HUES64 (cell line): ENCODE measurements at regions not wholly inside any gene's neighbourhood (a gene's known extent, or its start where the extent isn't known, plus 50 kb on each side); places are given as distances from the start of the nearest gene placed in this dataset.

ENCODE experiments used
- H3K27ac ChIP-seq: 2 replicates; pipeline ENCODE4 v1.7.0; 2013; ENCODE audit warnings: low read depth, low read length, inconsistent platforms
- H3K27me3 ChIP-seq: 2 replicates; pipeline ENCODE4 v1.6.1; 2013; ENCODE audit warnings: mild to moderate bottlenecking, low read length; ENCODE audit not compliant: insufficient read depth
- H3K36me3 ChIP-seq: 2 replicates; pipeline ENCODE4 v1.6.1; 2013; ENCODE audit warnings: mild to moderate bottlenecking, low read length; ENCODE audit not compliant: insufficient read depth
- H3K4me1 ChIP-seq: 2 replicates; pipeline ENCODE4 v1.6.1; 2013; ENCODE audit warnings: mild to moderate bottlenecking, low read length, moderate library complexity; ENCODE audit not compliant: insufficient read depth
- H3K4me3 ChIP-seq: 2 replicates; pipeline ENCODE4 v1.5.1; 2013; ENCODE audit warnings: mild to moderate bottlenecking, low read length, moderate library complexity
- H3K9ac ChIP-seq: 2 replicates; pipeline ENCODE4 v1.6.1; 2013; ENCODE audit warnings: mild to moderate bottlenecking, low read depth, low read length
- H3K9me3 ChIP-seq: 2 replicates; pipeline ENCODE4 v1.6.1; 2013; ENCODE audit warnings: low read depth, low read length; ENCODE audit not compliant: insufficient read depth
- WGBS: fragments of 150-250, 120-280 bp; methylation state at CpG from one replicate; pipeline ENCODE4 v1.1.7; 2013; ENCODE audit warnings: missing lambda C conversion rate; 5-methylcytosine and 5-hydroxymethylcytosine counted together

DNA sequence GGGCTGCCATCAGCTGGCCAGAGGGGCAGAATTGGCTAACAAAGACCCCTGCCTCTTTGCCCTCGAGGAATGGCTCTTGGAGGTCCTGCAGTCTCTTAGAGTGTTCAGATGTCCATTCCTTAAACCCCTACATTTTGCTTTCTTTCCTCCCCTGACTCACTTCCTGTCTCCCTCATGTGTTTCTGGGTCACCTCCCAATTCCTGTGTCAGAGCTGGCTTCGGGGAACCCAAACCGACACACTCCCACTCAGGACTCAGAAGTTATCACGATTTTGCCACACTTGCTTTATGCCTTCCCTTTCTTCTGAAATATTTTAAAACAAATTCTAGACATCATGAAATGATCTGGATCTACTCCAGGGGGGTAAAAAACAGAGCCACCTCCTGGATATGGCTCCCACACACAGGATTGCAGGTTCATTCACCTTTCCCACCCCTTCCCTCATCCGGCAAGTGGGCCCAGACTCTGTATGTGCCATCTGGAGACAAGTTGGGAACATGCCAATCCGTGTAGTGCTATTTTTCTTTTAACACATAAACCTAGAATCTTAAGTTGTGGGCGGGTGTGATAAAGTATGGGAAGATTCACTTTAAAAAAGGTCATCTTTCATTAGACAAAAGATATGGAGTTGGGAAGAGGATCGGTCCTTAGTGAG, 145.7 kb downstream of the NXNL2 start:
- Histone ChIP-seq H3K9ac (no peak overlapping the region), H3K27me3 (no peaks in the 10 kb centered on the region), H3K4me1 (no peaks in the 10 kb centered on the region), H3K9me3 (no peaks in the 10 kb centered on the region), H3K4me3 (no peak overlapping the region), H3K36me3 (no peaks in the 10 kb centered on the region), H3K27ac (no peak overlapping the region)
- 95% methylated on average over 8 of the region's 8 CpGs for WGBS

DNA sequence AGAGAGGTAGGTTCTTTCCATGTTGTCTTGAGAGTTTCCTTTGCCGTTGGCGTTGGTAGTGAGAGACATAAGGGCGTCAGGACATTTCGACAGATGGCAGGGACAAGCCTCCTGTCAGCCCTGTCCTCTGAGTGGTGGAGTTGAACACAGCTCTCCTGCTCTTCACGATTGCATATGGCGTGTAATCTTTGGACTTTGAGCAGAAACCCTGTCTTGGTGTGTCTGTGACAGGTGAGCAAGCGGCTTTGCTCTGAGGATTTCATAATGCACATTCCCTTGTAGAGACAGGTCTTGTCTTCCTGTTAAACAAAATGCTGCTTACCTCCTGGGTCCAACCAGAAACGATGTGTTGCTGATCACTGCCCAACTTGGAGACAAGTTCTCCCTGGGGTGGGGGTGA, 146.5 kb downstream of the NXNL2 start:
- 87% methylated on average over 8 of the region's 8 CpGs for WGBS
- Histone ChIP-seq H3K4me3 (no peak overlapping the region), H3K9me3 (no peaks in the 10 kb centered on the region), H3K4me1 (no peaks in the 10 kb centered on the region), H3K27ac (no peak overlapping the region), H3K9ac (no peak overlapping the region), H3K36me3 (no peaks in the 10 kb centered on the region), H3K27me3 (no peaks in the 10 kb centered on the region)

DNA sequence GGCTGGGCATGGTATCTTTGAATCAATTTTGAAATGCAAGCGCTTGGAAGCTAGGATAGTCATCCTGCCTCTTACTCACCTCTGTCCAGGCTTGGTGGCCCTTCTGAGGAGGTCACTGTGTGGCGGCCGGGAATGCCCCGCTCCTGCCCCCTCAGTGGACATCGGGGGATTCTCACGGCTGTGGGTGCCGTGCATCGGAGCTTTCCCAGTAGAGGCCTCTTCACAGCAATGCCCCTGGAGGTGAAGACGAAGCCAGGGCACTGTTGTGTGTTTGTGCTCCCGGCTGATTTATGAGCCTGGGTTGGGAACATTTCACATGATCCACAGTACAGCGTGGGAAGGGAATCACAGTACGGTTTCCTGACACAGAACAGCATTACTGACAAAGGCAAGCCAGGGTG, 147.5 kb downstream of the NXNL2 start:
- WGBS, result 95% methylated on average over 12 of the region's 12 CpGs
- no peaks in the 10 kb centered on the region for H3K9me3 ChIP-seq
- H3K27ac ChIP-seq, result no peak overlapping the region
- H3K9ac ChIP-seq, result no peak overlapping the region
- H3K36me3 ChIP-seq, result no peaks in the 10 kb centered on the region
- no peaks in the 10 kb centered on the region for H3K27me3 ChIP-seq
- H3K4me1 ChIP-seq, result no peaks in the 10 kb centered on the region
- no peak overlapping the region for H3K4me3 ChIP-seq

DNA sequence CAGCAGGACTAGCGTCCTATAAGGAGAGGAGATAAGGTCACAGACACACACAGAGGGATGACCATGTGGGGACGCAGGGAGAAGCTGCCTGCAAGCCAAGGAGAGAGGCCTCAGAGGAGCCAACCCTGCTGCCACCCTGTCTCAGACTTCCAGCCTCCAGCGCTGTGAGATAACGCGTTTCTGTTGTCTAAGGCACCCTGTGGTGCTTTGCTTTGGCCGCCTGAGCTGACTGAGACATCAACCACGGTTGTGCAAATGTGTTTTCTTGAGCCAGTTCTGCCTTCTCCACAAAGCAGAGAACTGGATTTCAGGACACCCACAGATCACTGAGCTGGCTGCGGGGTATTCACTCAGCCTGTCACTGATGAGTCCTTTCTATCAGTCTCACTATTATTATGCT, 149.1 kb downstream of the NXNL2 start:
- H3K27me3 ChIP-seq, result no peaks in the 10 kb centered on the region
- WGBS, result 79% methylated on average over 7 of the region's 8 CpGs
- no peaks in the 10 kb centered on the region for H3K4me1 ChIP-seq
- no peak overlapping the region for H3K27ac ChIP-seq
- H3K4me3 ChIP-seq, result no peak overlapping the region
- no peaks in the 10 kb centered on the region for H3K9me3 ChIP-seq
- no peaks in the 10 kb centered on the region for H3K36me3 ChIP-seq
- no peak overlapping the region for H3K9ac ChIP-seq

DNA sequence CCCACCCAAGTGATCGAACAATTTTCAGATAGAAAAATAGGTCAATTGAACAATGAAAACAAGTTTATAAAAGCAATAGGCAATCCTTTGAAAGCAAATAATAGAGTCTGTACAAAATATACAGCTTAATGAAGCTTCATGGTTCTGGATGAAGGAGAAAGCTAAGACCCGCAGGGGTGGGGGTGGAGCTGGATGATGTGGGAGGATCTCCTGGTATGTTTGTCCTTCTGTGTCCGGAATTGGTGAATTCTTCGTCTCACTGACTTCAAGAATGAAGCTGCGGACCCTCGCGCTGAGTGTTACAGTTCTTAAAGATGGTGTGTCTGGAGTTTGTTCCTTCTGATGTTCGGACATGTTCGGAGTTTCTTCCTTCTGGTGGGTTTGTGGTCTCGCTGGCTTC, 149.9 kb downstream of the NXNL2 start:
- WGBS, result 93% methylated on average over 9 of the region's 10 CpGs
- H3K36me3 ChIP-seq, result no peaks in the 10 kb centered on the region
- H3K4me1 ChIP-seq, result no peaks in the 10 kb centered on the region

DNA sequence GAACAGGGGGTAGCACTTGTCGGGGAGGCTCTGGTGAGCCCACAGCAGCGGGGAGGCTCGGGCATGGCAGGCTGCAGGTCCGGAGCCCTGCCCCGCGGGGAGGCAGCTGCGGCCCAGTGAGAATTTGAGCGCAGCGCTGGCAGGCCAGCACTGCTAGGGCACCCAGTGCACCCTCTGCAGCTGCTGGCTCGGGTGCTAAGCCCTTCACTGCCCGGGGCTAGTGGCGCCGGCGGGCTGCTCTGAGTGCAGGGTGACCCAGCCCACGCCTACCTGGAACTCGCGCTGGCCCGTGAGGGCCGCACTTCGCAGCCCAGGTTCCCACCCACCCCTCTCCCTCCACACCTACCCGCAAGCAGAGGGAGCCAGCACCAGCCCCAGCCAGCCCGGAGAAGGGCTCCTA, 151.0 kb downstream of the NXNL2 start:
- Histone ChIP-seq H3K36me3 (no peaks in the 10 kb centered on the region), H3K9ac (no peak overlapping the region), H3K27ac (no peak overlapping the region), H3K4me1 (no peaks in the 10 kb centered on the region), H3K4me3 (no peak overlapping the region), H3K27me3 (no peaks in the 10 kb centered on the region), H3K9me3 (peaks cover 10% of the 10 kb centered on the region; the same call in 1 of the 2 replicates)
- WGBS, result 93% methylated on average over 22 of the region's 22 CpGs

More for the DNA sequence above, 149.9 kb downstream of the NXNL2 start:
- Histone ChIP-seq H3K27me3 (no peaks in the 10 kb centered on the region), H3K27ac (no peak overlapping the region), H3K9ac (no peak overlapping the region), H3K9me3 (peaks cover 3% of the 10 kb centered on the region; the same call in 1 of the 2 replicates), H3K4me3 (no peak overlapping the region)

DNA sequence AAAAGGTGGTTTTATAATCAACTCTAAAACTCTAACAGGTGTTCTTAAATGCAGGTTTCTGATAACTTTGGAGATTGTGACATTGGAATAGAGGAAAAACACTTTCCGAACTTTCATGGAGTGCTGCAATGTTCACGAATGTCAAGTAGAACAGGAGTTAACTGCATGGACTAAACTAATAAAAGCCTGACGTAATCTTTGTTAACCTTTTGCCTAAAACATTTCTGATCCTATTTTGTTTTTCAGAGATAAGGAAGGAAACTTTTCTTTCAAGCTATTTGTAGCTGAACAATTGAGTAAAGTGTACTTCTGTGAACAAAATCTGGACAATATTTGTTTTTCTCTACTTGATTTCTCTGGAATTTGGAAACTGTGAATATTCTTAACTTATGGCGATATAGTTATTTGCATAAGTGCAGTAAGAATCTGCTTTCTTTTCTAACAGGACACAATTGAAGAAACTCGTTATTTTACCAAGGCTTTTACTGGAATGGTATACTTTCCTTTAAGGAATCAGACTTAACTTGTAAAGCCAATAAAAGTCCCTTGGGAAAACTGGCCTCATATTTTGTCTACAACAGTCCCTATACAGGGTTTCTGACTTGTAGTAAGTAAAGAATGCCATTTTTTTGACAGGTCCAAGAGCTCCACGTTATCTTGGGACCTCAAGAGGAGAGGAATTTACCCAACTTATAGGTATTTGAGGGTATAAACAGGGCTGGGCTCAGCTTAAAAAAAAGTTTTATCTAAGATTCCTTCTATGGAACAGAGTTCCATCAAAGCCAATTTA, 154.7 kb downstream of the NXNL2 start:
- H3K27ac ChIP-seq, result no peak overlapping the region
- H3K4me3 ChIP-seq, result no peak overlapping the region
- WGBS, result 94% methylated on average over 6 of the region's 6 CpGs
- no peak overlapping the region for H3K9ac ChIP-seq
- H3K4me1 ChIP-seq, result no peaks in the 10 kb centered on the region
- H3K9me3 ChIP-seq, result peaks cover 14% of the 10 kb centered on the region; the same call in 1 of the 2 replicates
- H3K36me3 ChIP-seq, result no peaks in the 10 kb centered on the region
- H3K27me3 ChIP-seq, result no peaks in the 10 kb centered on the region

DNA sequence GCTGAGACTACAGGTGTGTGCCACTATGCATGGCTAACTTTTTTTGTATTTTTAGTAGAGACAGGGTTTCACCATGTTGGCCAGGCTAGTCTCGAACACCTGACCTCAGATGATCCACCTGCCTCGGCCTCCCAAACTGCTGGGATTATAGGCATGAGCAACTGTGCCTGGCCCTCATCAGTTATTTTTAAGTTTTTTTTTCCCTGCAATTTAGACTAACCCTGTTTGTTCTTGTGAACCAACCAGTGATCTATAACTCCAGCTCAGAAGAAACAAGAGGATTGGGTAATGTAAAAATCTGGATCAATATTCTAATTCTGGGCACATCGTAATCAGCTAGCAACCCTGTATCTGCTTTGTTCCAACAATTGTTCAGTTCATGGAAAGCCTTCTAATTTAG, 155.7 kb downstream of the NXNL2 start:
- no peak overlapping the region for H3K27ac ChIP-seq
- WGBS, result 97% methylated on average over 3 of the region's 3 CpGs
- no peaks in the 10 kb centered on the region for H3K36me3 ChIP-seq
- peaks cover 14% of the 10 kb centered on the region; the same call in 1 of the 2 replicates for H3K9me3 ChIP-seq
- H3K4me1 ChIP-seq, result no peaks in the 10 kb centered on the region
- no peak overlapping the region for H3K4me3 ChIP-seq
- no peaks in the 10 kb centered on the region for H3K27me3 ChIP-seq
- no peak overlapping the region for H3K9ac ChIP-seq

DNA sequence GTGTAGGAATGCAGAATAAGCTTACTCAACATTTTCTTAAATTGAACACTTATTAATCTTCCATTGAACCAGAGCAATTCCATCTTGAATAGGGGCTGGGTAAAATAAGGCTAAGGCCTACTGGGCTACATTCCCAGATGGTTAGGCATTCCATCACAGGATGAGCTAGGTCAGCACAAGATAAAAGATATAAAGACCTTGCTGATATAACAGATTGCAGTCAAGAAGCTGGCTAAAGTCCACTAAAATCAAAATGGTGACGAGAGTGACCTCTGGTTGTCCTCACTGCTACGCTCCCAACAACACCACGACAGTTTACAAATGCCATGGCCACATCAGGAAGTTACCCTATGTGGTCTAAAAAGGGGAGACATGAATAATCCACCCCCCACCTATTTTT, 156.1 kb downstream of the NXNL2 start:
- Histone ChIP-seq H3K9me3 (peaks cover 14% of the 10 kb centered on the region; the same call in 1 of the 2 replicates), H3K36me3 (no peaks in the 10 kb centered on the region), H3K27me3 (no peaks in the 10 kb centered on the region), H3K9ac (no peak overlapping the region), H3K4me1 (no peaks in the 10 kb centered on the region), H3K27ac (no peak overlapping the region), H3K4me3 (no peak overlapping the region)
- WGBS, result 95% methylated on average over 3 of the region's 3 CpGs

DNA sequence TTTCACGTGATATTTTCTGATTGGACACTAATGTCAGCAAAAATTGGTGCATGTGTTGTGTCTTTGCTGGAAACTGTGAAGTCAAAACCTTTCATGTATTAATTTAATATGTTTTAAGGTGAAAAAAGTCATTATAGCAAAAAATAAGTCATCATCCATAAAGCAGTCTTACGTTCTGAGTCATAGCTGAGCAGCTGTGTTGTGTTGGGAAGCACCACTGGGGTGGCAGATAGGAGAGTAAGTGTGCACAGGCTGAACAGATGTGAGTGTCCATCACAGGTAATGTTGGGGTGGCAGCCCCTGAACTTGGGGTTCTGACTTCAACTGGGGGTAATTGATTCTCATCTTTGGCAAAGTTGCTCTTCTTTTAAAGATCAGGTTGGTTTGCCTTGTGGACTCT, 156.8 kb downstream of the NXNL2 start:
- Histone ChIP-seq H3K9ac (no peak overlapping the region), H3K27ac (no peak overlapping the region), H3K4me1 (no peaks in the 10 kb centered on the region), H3K27me3 (no peaks in the 10 kb centered on the region), H3K4me3 (no peak overlapping the region), H3K36me3 (no peaks in the 10 kb centered on the region), H3K9me3 (peaks cover 14% of the 10 kb centered on the region; the same call in 1 of the 2 replicates)
- WGBS, result 84% methylated on average over 2 of the region's 2 CpGs

DNA sequence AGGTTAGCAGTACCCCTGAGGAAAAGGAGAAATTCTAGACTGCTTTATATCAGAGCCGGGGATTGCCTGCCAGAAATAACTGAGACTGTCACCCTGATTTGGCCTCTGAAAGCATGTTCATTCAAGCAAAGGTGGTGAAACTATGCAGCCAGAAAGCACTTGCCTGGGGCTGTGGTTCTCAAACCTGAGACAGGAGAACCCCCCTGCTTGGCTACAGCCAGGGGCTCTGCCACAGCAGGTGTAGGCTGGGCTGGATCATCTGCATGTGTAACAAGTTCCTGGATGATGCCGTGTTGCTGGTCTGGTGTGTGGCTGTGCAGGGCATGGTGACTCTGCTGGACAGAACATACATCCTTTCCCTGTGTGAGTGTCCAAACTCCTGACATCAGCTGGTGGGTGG, 157.8 kb downstream of the NXNL2 start:
- Histone ChIP-seq H3K27me3 (no peaks in the 10 kb centered on the region), H3K9me3 (peaks cover 14% of the 10 kb centered on the region; the same call in 1 of the 2 replicates), H3K4me3 (no peak overlapping the region), H3K9ac (no peak overlapping the region), H3K27ac (no peak overlapping the region), H3K36me3 (no peaks in the 10 kb centered on the region), H3K4me1 (no peaks in the 10 kb centered on the region)
- 92% methylated on average over 2 of the region's 2 CpGs for WGBS
